ENCODE measurements at regions not wholly inside any gene's neighbourhood (a gene's known extent, or its start where the extent isn't known, plus 50 kb on each side); places are given as distances from the start of the nearest gene placed in this dataset.

GRCh38 chr4:41327770-41328169 lies 71.0 kb downstream of the UCHL1 start:
- no peak overlapping the region for H3K4me3 Mint-ChIP-seq
- H3K27ac Mint-ChIP-seq: no peak overlapping the region
- H3K9me3 Mint-ChIP-seq: peaks cover 9% of the 10 kb centered on the region
- DNase-seq (ENCODE audit: extremely low spot score, unreplicated experiment): no peak
- H3K27me3 Mint-ChIP-seq: no peaks in the 10 kb centered on the region
- H3K36me3 Mint-ChIP-seq: peaks cover 3% of the 10 kb centered on the region
- TF ChIP-seq CTCF (conservative IDR thresholded peaks at IDR 0.05): no peak
- peaks cover 37% of the 10 kb centered on the region for H3K4me1 Mint-ChIP-seq (ENCODE audit: unreplicated experiment)

- Mint-ChIP-seq H3K27me3 (no peaks in the 10 kb centered on the region), H3K9me3 (peaks cover 4% of the 10 kb centered on the region), H3K27ac (no peak overlapping the region), H3K36me3 (peaks cover 3% of the 10 kb centered on the region), H3K4me1 (ENCODE audit: unreplicated experiment) (peaks cover 44% of the 10 kb centered on the region), H3K4me3 (no peak overlapping the region)
- no peak for DNase-seq (ENCODE audit: extremely low spot score, unreplicated experiment)
- no peak for TF ChIP-seq CTCF (conservative IDR thresholded peaks at IDR 0.05)
Measured at GRCh38 chr4:41329361-41329760, 72.6 kb downstream of the UCHL1 start.

- H3K4me3 Mint-ChIP-seq: no peak overlapping the region
- H3K27me3 Mint-ChIP-seq: no peaks in the 10 kb centered on the region
- H3K36me3 Mint-ChIP-seq: peaks cover 3% of the 10 kb centered on the region
- H3K9me3 Mint-ChIP-seq: peaks cover 4% of the 10 kb centered on the region
- no peak overlapping the region for H3K27ac Mint-ChIP-seq
- H3K4me1 Mint-ChIP-seq (ENCODE audit: unreplicated experiment): peaks cover 38% of the 10 kb centered on the region
- no peak for TF ChIP-seq CTCF (conservative IDR thresholded peaks at IDR 0.05)
- DNase-seq (ENCODE audit: extremely low spot score, unreplicated experiment): no peak
Measured at GRCh38 chr4:41331224-41331623, 74.5 kb downstream of the UCHL1 start.

- H3K4me3 Mint-ChIP-seq: no peak overlapping the region
- no peak for TF ChIP-seq CTCF (conservative IDR thresholded peaks at IDR 0.05)
- H3K9me3 Mint-ChIP-seq: peaks cover 4% of the 10 kb centered on the region
- no peaks in the 10 kb centered on the region for H3K27me3 Mint-ChIP-seq
- no peak overlapping the region for H3K27ac Mint-ChIP-seq
- peaks cover 3% of the 10 kb centered on the region for H3K36me3 Mint-ChIP-seq
- peaks cover 34% of the 10 kb centered on the region for H3K4me1 Mint-ChIP-seq (ENCODE audit: unreplicated experiment)
- DNase-seq (ENCODE audit: extremely low spot score, unreplicated experiment): no peak
Measured at GRCh38 chr4:41332510-41333054, 75.9 kb downstream of the UCHL1 start.

- no peak for DNase-seq (ENCODE audit: extremely low spot score, unreplicated experiment)
- TF ChIP-seq CTCF (conservative IDR thresholded peaks at IDR 0.05): no peak
- peak overlapping the region; percentile 46 for H3K27ac Mint-ChIP-seq
Measured at GRCh38 chr4:41334182-41334581, 77.5 kb downstream of the UCHL1 start.

More at GRCh38 chr4:41334182-41334581, 77.5 kb downstream of the UCHL1 start:
- Mint-ChIP-seq H3K4me1 (ENCODE audit: unreplicated experiment) (peaks cover 32% of the 10 kb centered on the region), H3K4me3 (peak overlapping the region; percentile 27), H3K27me3 (no peaks in the 10 kb centered on the region), H3K9me3 (peaks cover 4% of the 10 kb centered on the region), H3K36me3 (peaks cover 3% of the 10 kb centered on the region)

All from type B pancreatic cell (in vitro differentiated cells).